A549 (cell line): ENCODE measurements at regions not wholly inside any gene's neighbourhood (a gene's known extent, or its start where the extent isn't known, plus 50 kb on each side); places are given as distances from the start of the nearest gene placed in this dataset.

Experiments used
- ATAC-seq, 2 experiments: fragments of 200-7000 bp in 1 of 2; fragments of >200 bp in 1 of 2; cut with Nextera tagmentation in 1 of 2; cut with Tn5 transposase in 1 of 2; 3 replicates each; pipeline versions ENCODE4 v1.8.0 to v1.9.1; 2018 to 2020; ENCODE audit warnings: mild to moderate bottlenecking in 1 of 2, moderate library complexity in 1 of 2
- CTCF ChIA-PET: fragments of 300-600 bp; sonication (Branson Sonifier 250); formaldehyde crosslinking; extraction: SDS; loops from one replicate; lab custom pipeline; 2021; ENCODE audit warnings: antibody characterized with exemption, inconsistent platforms; lab: Yijun Ruan, JAX
- POLR2A ChIA-PET: fragments of 350-600 bp; formaldehyde crosslinking; extraction: SDS; loops from one replicate; lab custom pipeline; 2021; ENCODE audit warnings: antibody characterized with exemption, inconsistent platforms; lab: Yijun Ruan, JAX
- DNase-seq, 2 experiments: peaks; one replicate each; pipeline versions ENCODE4 v3.0.0 to v3.0.0-alpha.2; 2011 to 2016; ENCODE audit warnings: low read depth in 1 of 2, low spot score in 1 of 2
- FAIRE-seq: peaks from 2 replicates; lab custom pipeline; 2011; peaks lifted over from hg19 to GRCh38; lab: Jason Lieb, UNC
- H3K27ac ChIP-seq, 2 experiments: fragments of >200 bp; sonication (Bioruptor Twin); formaldehyde crosslinking; 3 replicates each; pipeline ENCODE4 v1.5.1; 2016 to 2017
- H3K4me1 ChIP-seq: fragments of >200 bp; sonication (Bioruptor Twin); formaldehyde crosslinking; 3 replicates; pipeline ENCODE4 v1.6.1; 2016
- H3K4me2 ChIP-seq: fragments of >200 bp; sonication (Bioruptor Twin); formaldehyde crosslinking; 3 replicates; pipeline ENCODE4 v1.6.1; 2016
- H3K4me3 ChIP-seq: fragments of >200 bp; sonication (Bioruptor Twin); formaldehyde crosslinking; 3 replicates; pipeline ENCODE4 v1.5.1; 2016
- H3K9me3 ChIP-seq: fragments of >200 bp; sonication (Bioruptor Twin); formaldehyde crosslinking; 3 replicates; pipeline ENCODE4 v1.6.1; 2016
- BCL3 ChIP-seq: fragments of >200 bp; sonication (Bioruptor Twin); formaldehyde crosslinking; IDR thresholded peaks from 3 replicates; pipeline ENCODE4 v1.6.1; 2016
- BHLHE40 ChIP-seq: IDR thresholded peaks from 2 replicates; pipeline ENCODE4 v1.6.1; 2012; ENCODE audit warnings: low read depth, low read length, inconsistent platforms
- CBX2 ChIP-seq: fragments of 200-600 bp; sonication (generic); IDR thresholded peaks from 2 replicates; pipeline ENCODE4 v1.6.1; 2016; ENCODE audit warnings: low read depth, mild to moderate bottlenecking, borderline replicate concordance
- CEBPB ChIP-seq, 2 experiments: fragments of >200 bp in 1 of 2; sonication (Bioruptor Twin) in 1 of 2; formaldehyde crosslinking in 1 of 2; IDR thresholded peaks; 2 replicates each; pipeline ENCODE4 v1.6.1; 2012 to 2016
- CHD2 ChIP-seq: fragments of 150-350 bp; IDR thresholded peaks from 2 replicates; pipeline ENCODE4 v1.6.1; 2014; ENCODE audit warnings: low read length; ENCODE audit not compliant: partially characterized antibody
- CHD4 ChIP-seq: fragments of 200-600 bp; sonication (generic); IDR thresholded peaks from 2 replicates; pipeline ENCODE4 v1.6.1; 2016; ENCODE audit warnings: antibody characterized with exemption, mild to moderate bottlenecking, borderline replicate concordance
- CTCF ChIP-seq: fragments of >200 bp; sonication (Bioruptor Twin); formaldehyde crosslinking; IDR thresholded peaks from 3 replicates; pipeline ENCODE4 v1.5.1; 2016
- EHF ChIP-seq: fragments of 250-450 bp; sonication (Bioruptor Pico); IDR thresholded peaks from 2 replicates; pipeline ENCODE4 v1.5.0; 2020; ENCODE audit warnings: mild to moderate bottlenecking
- FOSB ChIP-seq: fragments of 250-450 bp; sonication (Bioruptor Pico); IDR thresholded peaks from 2 replicates; pipeline ENCODE4 v1.5.0; 2020; ENCODE audit warnings: mild to moderate bottlenecking, moderate library complexity
- FOXS1 ChIP-seq: fragments of 250-450 bp; sonication (Bioruptor Pico); IDR thresholded peaks from 2 replicates; pipeline ENCODE4 v1.5.0; 2020; ENCODE audit warnings: mild to moderate bottlenecking, moderate library complexity
- GATA3 ChIP-seq: IDR thresholded peaks from 2 replicates; pipeline ENCODE4 v1.6.1; 2012; ENCODE audit warnings: borderline replicate concordance
- HDAC2 ChIP-seq: fragments of 200-600 bp; sonication (generic); IDR thresholded peaks from 2 replicates; pipeline ENCODE4 v1.6.1; 2016
- HEYL ChIP-seq: fragments of 250-450 bp; sonication (Bioruptor Pico); IDR thresholded peaks from 2 replicates; pipeline ENCODE4 v1.8.0; 2021; ENCODE audit warnings: mild to moderate bottlenecking, moderate library complexity
- JUNB ChIP-seq: fragments of >200 bp; sonication (Bioruptor Twin); formaldehyde crosslinking; IDR thresholded peaks from 2 replicates; pipeline ENCODE4 v1.6.1; 2016
- KDM1A ChIP-seq: fragments of 200-600 bp; sonication (generic); IDR thresholded peaks from 2 replicates; pipeline ENCODE4 v1.6.1; 2016; ENCODE audit warnings: low read depth, mild to moderate bottlenecking
- MAZ ChIP-seq: fragments of 150-350 bp; IDR thresholded peaks from 2 replicates; pipeline ENCODE4 v1.6.1; 2014; ENCODE audit warnings: antibody characterized with exemption, low read depth, low read length, borderline replicate concordance
- NFE2L2 ChIP-seq: fragments of 150-350 bp; conservative IDR thresholded peaks from 2 replicates; pipeline ENCODE4 v1.6.1; 2014; ENCODE audit warnings: low read length
- PBX3 ChIP-seq: IDR thresholded peaks from 2 replicates; pipeline ENCODE4 v1.6.1; 2012
- POLR2A ChIP-seq: IDR thresholded peaks from 2 replicates; pipeline ENCODE4 v1.6.1; 2012; ENCODE audit warnings: mild to moderate bottlenecking, low read length
- RAD21 ChIP-seq, 2 experiments: fragments of >200 bp in 1 of 2; sonication (Bioruptor Twin) in 1 of 2; formaldehyde crosslinking in 1 of 2; IDR thresholded peaks in 1 of 2; conservative IDR thresholded peaks in 1 of 2; 2 replicates in 1 of 2; 3 replicates in 1 of 2; pipeline ENCODE4 v1.6.1; 2012 to 2018; ENCODE audit warnings: inconsistent platforms in 1 of 2
- RARB ChIP-seq: fragments of 250-450 bp; sonication (Bioruptor Pico); IDR thresholded peaks from 2 replicates; pipeline ENCODE4 v1.8.0; 2021; ENCODE audit warnings: mild to moderate bottlenecking, moderate library complexity
- REST ChIP-seq: fragments of 200-600 bp; sonication (generic); IDR thresholded peaks from 2 replicates; pipeline ENCODE4 v1.6.1; 2016; ENCODE audit warnings: antibody characterized with exemption, mild to moderate bottlenecking, moderate library complexity
- RNF2 ChIP-seq: fragments of 200-600 bp; sonication (generic); IDR thresholded peaks from 2 replicates; pipeline ENCODE4 v1.6.1; 2016; ENCODE audit warnings: low read depth, mild to moderate bottlenecking, antibody characterized with exemption, moderate library complexity, borderline replicate concordance
- ZSCAN20 ChIP-seq: fragments of 250-450 bp; sonication (Bioruptor Pico); IDR thresholded peaks from 2 replicates; pipeline ENCODE4 v1.8.0; 2022; ENCODE audit warnings: mild to moderate bottlenecking, moderate library complexity
- WGBS: methylation state at CpG from one replicate; pipeline ENCODE4 v1.1.6; 2017; ENCODE audit errors: missing lambda C conversion rate; 5-methylcytosine and 5-hydroxymethylcytosine counted together

- no peak for ATAC-seq
- TF ChIP-seq MAZ (no peak), PBX3 (no peak), RNF2 (no peak)
Measured at GRCh38 chr18:60162388-60162787, 210.2 kb downstream of the MC4R start.

GRCh38 chr18:60157810-60158209 lies 214.8 kb downstream of the MC4R start:
- POLR2A ChIA-PET, result no interaction called here
- FAIRE-seq (no peak), ATAC-seq (no peak)

More at GRCh38 chr18:60162388-60162787, 210.2 kb downstream of the MC4R start:
- Histone ChIP-seq H3K9me3 (no peaks in the 10 kb centered on the region), H3K4me2 (no peak overlapping the region), H3K27ac (no peak overlapping the region), H3K4me3 (no peak overlapping the region), H3K4me1 (no peaks in the 10 kb centered on the region)
- ChIA-PET POLR2A (no interaction called here), CTCF (no interaction called here)
- FAIRE-seq, result no peak
- no peak for DNase-seq

GRCh38 chr18:60153376-60153775 lies 219.2 kb downstream of the MC4R start:
- Histone ChIP-seq H3K4me2 (no peak overlapping the region), H3K4me3 (no peak overlapping the region), H3K4me1 (no peaks in the 10 kb centered on the region), H3K9me3 (no peaks in the 10 kb centered on the region), H3K27ac (no peak overlapping the region)
- FAIRE-seq (no peak), DNase-seq (no peak), ATAC-seq (no peak)
- ChIA-PET POLR2A (no interaction called here), CTCF (no interaction called here)
- 63% methylated on average over 3 of the region's 3 CpGs for whole genome bisulfite sequencing
- TF ChIP-seq ZSCAN20 (CRISPR knock-in tag), result no peak
- TF ChIP-seq GATA3, result no peak
- TF ChIP-seq HDAC2, result no peak
- TF ChIP-seq KDM1A, result no peak
- no peak for TF ChIP-seq REST
- TF ChIP-seq RNF2, result no peak
- no peak for TF ChIP-seq NFE2L2
- TF ChIP-seq CBX2, result no peak
- TF ChIP-seq CHD2, result no peak
- no peak for TF ChIP-seq POLR2A
- TF ChIP-seq CHD4, result no peak
- no peak for TF ChIP-seq JUNB
- TF ChIP-seq BHLHE40, result no peak
- no peak for TF ChIP-seq PBX3
- TF ChIP-seq CTCF, result no peak
- TF ChIP-seq CEBPB (IDR thresholded peaks at IDR 0.05), result no peak

More at GRCh38 chr18:60157810-60158209, 214.8 kb downstream of the MC4R start:
- DNase-seq, result no peak
- no peak overlapping the region for H3K4me3 ChIP-seq
- WGBS, result 60% methylated on average over 3 of the region's 3 CpGs
- H3K9me3 ChIP-seq, result no peaks in the 10 kb centered on the region
- no peak overlapping the region for H3K4me2 ChIP-seq
- H3K27ac ChIP-seq, result no peak overlapping the region
- CTCF ChIA-PET, result no interaction called here
- TF ChIP-seq HEYL (CRISPR knock-in tag) (no peak), FOXS1 (CRISPR knock-in tag) (no peak), KDM1A (no peak), BCL3 (no peak), GATA3 (no peak), EHF (CRISPR knock-in tag) (no peak), PBX3 (no peak), RARB (no peak), CHD4 (no peak), RAD21 (conservative IDR thresholded peaks at IDR 0.05 in 1 of 2, IDR thresholded peaks at IDR 0.05 in 1 of 2) (no peak), FOSB (CRISPR knock-in tag) (no peak)
- H3K4me1 ChIP-seq, result no peaks in the 10 kb centered on the region
